ENCODE measurements at regions not wholly inside any gene's neighbourhood (a gene's known extent, or its start where the extent isn't known, plus 50 kb on each side); places are given as distances from the start of the nearest gene placed in this dataset.

DNA sequence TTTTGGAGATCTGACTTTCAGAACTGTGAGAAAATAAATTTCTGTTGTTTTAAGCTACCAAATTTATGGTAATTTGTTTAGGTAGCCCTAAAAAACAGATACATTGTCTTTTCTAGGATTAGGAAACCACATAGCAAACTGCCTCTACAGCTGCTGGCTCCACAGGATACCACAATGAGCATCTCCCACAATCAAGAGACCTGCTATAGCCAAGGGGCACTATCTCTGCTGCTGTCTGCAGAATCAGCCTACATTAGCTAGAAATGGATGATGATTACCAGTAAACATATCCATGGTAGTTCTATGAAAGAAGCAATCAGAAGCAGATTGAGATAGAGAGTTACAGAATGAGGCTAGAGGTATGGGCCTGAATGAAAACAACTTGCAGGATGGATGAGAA is 244.4 kb upstream of the NDST4 start:
- no peaks in the 10 kb centered on the region for H3K4me1 Mint-ChIP-seq (ENCODE audit: low read depth)
- TF ChIP-seq, protein P1, sequence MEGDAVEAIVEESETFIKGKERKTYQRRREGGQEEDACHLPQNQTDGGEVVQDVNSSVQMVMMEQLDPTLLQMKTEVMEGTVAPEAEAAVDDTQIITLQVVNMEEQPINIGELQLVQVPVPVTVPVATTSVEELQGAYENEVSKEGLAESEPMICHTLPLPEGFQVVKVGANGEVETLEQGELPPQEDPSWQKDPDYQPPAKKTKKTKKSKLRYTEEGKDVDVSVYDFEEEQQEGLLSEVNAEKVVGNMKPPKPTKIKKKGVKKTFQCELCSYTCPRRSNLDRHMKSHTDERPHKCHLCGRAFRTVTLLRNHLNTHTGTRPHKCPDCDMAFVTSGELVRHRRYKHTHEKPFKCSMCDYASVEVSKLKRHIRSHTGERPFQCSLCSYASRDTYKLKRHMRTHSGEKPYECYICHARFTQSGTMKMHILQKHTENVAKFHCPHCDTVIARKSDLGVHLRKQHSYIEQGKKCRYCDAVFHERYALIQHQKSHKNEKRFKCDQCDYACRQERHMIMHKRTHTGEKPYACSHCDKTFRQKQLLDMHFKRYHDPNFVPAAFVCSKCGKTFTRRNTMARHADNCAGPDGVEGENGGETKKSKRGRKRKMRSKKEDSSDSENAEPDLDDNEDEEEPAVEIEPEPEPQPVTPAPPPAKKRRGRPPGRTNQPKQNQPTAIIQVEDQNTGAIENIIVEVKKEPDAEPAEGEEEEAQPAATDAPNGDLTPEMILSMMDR (IDR thresholded peaks at IDR 0.05) = no peak
- H3K27ac Mint-ChIP-seq = no peak overlapping the region
- H3K9me3 Mint-ChIP-seq = peaks cover 13% of the 10 kb centered on the region
- intact Hi-C loops (cut with micrococcal nuclease) = no loop called here
- H3K36me3 Mint-ChIP-seq (ENCODE audit: low read depth) = no peaks in the 10 kb centered on the region
- no peak for DNase-seq
- no peak overlapping the region for H3K4me3 Mint-ChIP-seq
- no peaks in the 10 kb centered on the region for H3K27me3 Mint-ChIP-seq
- ChIA-PET CTCF (no interaction called here), POLR2A (no interaction called here)
- no peak for ATAC-seq

DNA sequence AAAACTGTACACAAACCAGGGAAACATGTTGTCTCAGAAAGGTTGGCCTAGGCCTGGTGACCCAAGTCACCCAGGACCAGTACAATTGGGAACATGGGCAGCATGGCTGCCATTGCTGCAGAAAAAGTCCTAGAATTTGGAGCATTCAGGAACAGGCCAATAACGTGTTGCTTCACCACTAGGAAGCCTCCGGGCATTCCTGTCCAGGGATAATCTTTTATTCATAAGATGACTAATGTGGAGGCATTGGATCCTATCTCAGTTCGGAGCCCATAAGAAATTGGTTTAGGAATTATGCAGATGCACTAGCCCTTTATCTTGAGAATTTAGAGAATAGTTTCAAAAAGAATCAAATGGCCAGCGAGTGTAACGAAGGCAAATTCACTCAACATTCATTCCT is 242.8 kb upstream of the NDST4 start:
- Mint-ChIP-seq H3K36me3 (ENCODE audit: low read depth) (no peaks in the 10 kb centered on the region), H3K27me3 (no peaks in the 10 kb centered on the region), H3K27ac (no peak overlapping the region), H3K9me3 (peaks cover 14% of the 10 kb centered on the region), H3K4me3 (no peak overlapping the region), H3K4me1 (ENCODE audit: low read depth) (no peaks in the 10 kb centered on the region)
- ChIA-PET CTCF (no interaction called here), POLR2A (no interaction called here)
- TF ChIP-seq, protein P1 (IDR thresholded peaks at IDR 0.05) = no peak
- ATAC-seq = no peak
- no peak for DNase-seq
- intact Hi-C loops (cut with micrococcal nuclease) = no loop called here

DNA sequence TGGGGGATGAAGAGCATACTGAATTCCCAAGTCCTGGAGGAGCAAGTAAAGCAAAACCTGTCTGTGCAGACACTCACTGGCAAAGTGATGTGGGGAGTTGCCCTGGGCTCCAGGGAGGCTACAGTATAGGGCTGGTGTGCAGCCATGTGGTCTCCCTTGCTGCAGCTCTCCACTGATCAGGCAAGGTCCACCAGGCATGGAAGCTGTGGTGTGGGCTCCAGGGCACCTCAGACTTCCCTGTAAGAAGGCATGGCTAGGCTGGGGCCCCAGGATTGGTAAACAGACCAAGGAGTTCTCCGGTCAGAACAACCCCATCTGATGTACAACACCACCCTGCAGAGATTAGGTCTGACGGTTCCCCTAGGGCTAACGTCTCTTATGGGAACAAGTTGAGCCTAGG is 241.9 kb upstream of the NDST4 start:
- H3K4me3 Mint-ChIP-seq = no peak overlapping the region
- ChIA-PET CTCF (no interaction called here), POLR2A (no interaction called here)
- no peak overlapping the region for H3K27ac Mint-ChIP-seq
- no peaks in the 10 kb centered on the region for H3K36me3 Mint-ChIP-seq (ENCODE audit: low read depth)
- TF ChIP-seq, protein P1 (IDR thresholded peaks at IDR 0.05) = no peak
- H3K9me3 Mint-ChIP-seq = peaks cover 14% of the 10 kb centered on the region
- no peaks in the 10 kb centered on the region for H3K27me3 Mint-ChIP-seq
- intact Hi-C loops (cut with micrococcal nuclease) = no loop called here
- DNase-seq (no peak), ATAC-seq (no peak)
- no peaks in the 10 kb centered on the region for H3K4me1 Mint-ChIP-seq (ENCODE audit: low read depth)

DNA sequence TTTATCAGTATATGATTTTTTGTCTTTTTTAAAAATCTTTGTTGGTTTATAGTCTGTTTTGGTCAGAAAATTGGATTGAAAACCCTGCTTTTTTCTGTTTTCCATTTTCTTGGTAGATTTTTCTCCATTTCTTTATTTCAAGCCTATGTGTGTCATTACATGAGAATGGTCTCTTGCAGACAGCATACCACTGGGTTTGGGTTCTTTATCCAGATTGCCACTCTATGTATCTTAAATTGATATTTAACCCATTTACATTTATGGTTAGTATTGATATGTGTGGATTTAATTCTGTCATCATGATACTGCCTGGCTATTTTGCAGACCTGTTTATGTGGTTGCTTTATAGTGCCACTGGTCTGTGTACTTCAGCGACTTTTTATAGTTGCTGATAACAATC is 239.9 kb upstream of the NDST4 start:
- CTCF ChIA-PET = no interaction called here
- H3K36me3 Mint-ChIP-seq (ENCODE audit: low read depth) = no peaks in the 10 kb centered on the region

DNA sequence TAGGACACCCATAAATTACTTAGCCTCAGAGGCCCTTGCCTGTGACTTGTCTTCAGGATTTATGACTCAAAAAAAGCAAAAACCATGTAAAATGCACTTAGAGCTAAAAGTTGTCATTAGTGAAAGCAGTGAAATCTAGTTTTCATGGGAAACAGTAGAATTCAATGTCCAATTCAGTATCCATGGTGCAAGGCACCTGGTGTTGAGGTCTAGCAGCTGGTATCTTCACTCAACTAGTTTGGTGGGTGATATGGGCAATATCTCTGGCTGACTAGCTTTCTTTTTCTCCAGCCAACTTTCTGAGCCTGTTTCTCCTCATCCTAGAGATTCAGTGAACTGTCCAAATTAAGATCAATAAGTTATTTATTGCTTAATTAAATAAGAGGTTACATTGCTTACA is 229.8 kb upstream of the NDST4 start:
- TF ChIP-seq, protein P1 (IDR thresholded peaks at IDR 0.05) = no peak
- DNase-seq (no peak), ATAC-seq (no peak)
- Mint-ChIP-seq H3K9me3 (no peaks in the 10 kb centered on the region), H3K4me1 (ENCODE audit: low read depth) (no peaks in the 10 kb centered on the region), H3K27me3 (no peaks in the 10 kb centered on the region), H3K36me3 (ENCODE audit: low read depth) (no peaks in the 10 kb centered on the region), H3K27ac (no peak overlapping the region), H3K4me3 (no peak overlapping the region)
- POLR2A ChIA-PET = no interaction called here
- CTCF ChIA-PET = no interaction called here
- intact Hi-C loops (cut with micrococcal nuclease) = no loop called here

More for the DNA sequence above, 239.9 kb upstream of the NDST4 start:
- H3K27me3 Mint-ChIP-seq = no peaks in the 10 kb centered on the region
- DNase-seq = no peak
- intact Hi-C loops (cut with micrococcal nuclease) = no loop called here
- ATAC-seq = no peak
- H3K9me3 Mint-ChIP-seq = peaks cover 14% of the 10 kb centered on the region
- no peak overlapping the region for H3K27ac Mint-ChIP-seq
- POLR2A ChIA-PET = no interaction called here
- no peaks in the 10 kb centered on the region for H3K4me1 Mint-ChIP-seq (ENCODE audit: low read depth)
- TF ChIP-seq, protein P1 (IDR thresholded peaks at IDR 0.05) = no peak
- no peak overlapping the region for H3K4me3 Mint-ChIP-seq

Measured in activated CD8-positive, alpha-beta T cell treated with anti-CD3 and anti-CD28 coated beads for 36 hours (primary cell).